Neural progenitor cell (in vitro differentiated cells): ENCODE measurements at regions not wholly inside any gene's neighbourhood (a gene's known extent, or its start where the extent isn't known, plus 50 kb on each side); places are given as distances from the start of the nearest gene placed in this dataset.

ENCODE experiments used
- DNase-seq: peaks from one replicate; pipeline ENCODE4 v3.0.0-alpha.2; 2016; ENCODE audit warnings: low spot score
- H2AFZ ChIP-seq: fragments of 200-600 bp; sonication (generic); replicated peaks from 2 replicates; pipeline ENCODE4 v1.6.1; 2016; ENCODE audit warnings: antibody characterized with exemption
- H3F3A ChIP-seq: fragments of 200-600 bp; sonication (generic); 2 replicates; pipeline ENCODE4 v1.6.1; 2016; ENCODE audit warnings: antibody characterized with exemption, low read depth
- H3K27ac ChIP-seq: fragments of 200-600 bp; sonication (generic); 2 replicates; pipeline ENCODE4 v1.5.1; 2016; ENCODE audit warnings: mild to moderate bottlenecking
- H3K27me3 ChIP-seq: fragments of 200-600 bp; sonication (generic); 2 replicates; pipeline ENCODE4 v1.6.1; 2016; ENCODE audit warnings: mild to moderate bottlenecking, moderate library complexity
- H3K36me3 ChIP-seq: fragments of 200-600 bp; sonication (generic); 2 replicates; pipeline ENCODE4 v1.5.1; 2016
- H3K4me1 ChIP-seq: fragments of 200-600 bp; sonication (generic); 2 replicates; pipeline ENCODE4 v1.6.1; 2016; ENCODE audit warnings: mixed run types
- H3K4me2 ChIP-seq: fragments of 200-600 bp; sonication (generic); 2 replicates; pipeline ENCODE4 v1.6.1; 2016
- H3K4me3 ChIP-seq: fragments of 200-600 bp; sonication (generic); 2 replicates; pipeline ENCODE4 v1.5.1; 2016
- H3K79me2 ChIP-seq: fragments of 200-600 bp; sonication (generic); 2 replicates; pipeline ENCODE4 v1.6.1; 2016; ENCODE audit warnings: low read depth
- H3K9ac ChIP-seq: fragments of 200-600 bp; sonication (generic); 2 replicates; pipeline ENCODE4 v1.6.1; 2016
- H3K9me3 ChIP-seq: fragments of 200-600 bp; sonication (generic); 2 replicates; pipeline ENCODE4 v1.5.1; 2016; ENCODE audit warnings: low read depth
- H4K20me1 ChIP-seq: fragments of 200-600 bp; sonication (generic); 2 replicates; pipeline ENCODE4 v1.6.1; 2016; ENCODE audit warnings: low read depth
- H3K27ac Mint-ChIP-seq: 3 replicates; pipeline ENCODE4 v1.8.0; 2021; ENCODE audit warnings: mixed read lengths
- H3K27me3 Mint-ChIP-seq: 2 replicates; pipeline ENCODE4 v1.8.0; 2022; ENCODE audit warnings: low read depth, mild to moderate bottlenecking, inconsistent platforms, moderate library complexity, mixed read lengths; ENCODE audit not compliant: insufficient read depth
- H3K36me3 Mint-ChIP-seq: 3 replicates; pipeline ENCODE4 v1.8.0; 2021; ENCODE audit warnings: mixed read lengths
- H3K4me1 Mint-ChIP-seq: 3 replicates; pipeline ENCODE4 v1.8.0; 2021; ENCODE audit warnings: mixed read lengths
- H3K4me3 Mint-ChIP-seq: 3 replicates; pipeline ENCODE4 v1.8.0; 2021; ENCODE audit warnings: mild to moderate bottlenecking, moderate library complexity, mixed read lengths
- H3K9me3 Mint-ChIP-seq: 3 replicates; pipeline ENCODE4 v1.8.0; 2020; ENCODE audit warnings: mixed read lengths
- EZH2 ChIP-seq: fragments of 200-600 bp; sonication (generic); IDR thresholded peaks from 2 replicates; pipeline ENCODE4 v1.6.1; 2017; ENCODE audit warnings: antibody characterized with exemption, mild to moderate bottlenecking, moderate library complexity
- EZH2phosphoT487 ChIP-seq: fragments of 200-600 bp; sonication (generic); IDR thresholded peaks from 2 replicates; pipeline ENCODE4 v1.6.1; 2017; ENCODE audit warnings: antibody characterized with exemption
- TF ChIP-seq, protein P1 (sequence below): fragments of 200-600 bp; sonication (generic); IDR thresholded peaks from 2 replicates; pipeline ENCODE4 v1.5.1; 2017; ENCODE audit warnings: antibody characterized with exemption, mild to moderate bottlenecking

DNA sequence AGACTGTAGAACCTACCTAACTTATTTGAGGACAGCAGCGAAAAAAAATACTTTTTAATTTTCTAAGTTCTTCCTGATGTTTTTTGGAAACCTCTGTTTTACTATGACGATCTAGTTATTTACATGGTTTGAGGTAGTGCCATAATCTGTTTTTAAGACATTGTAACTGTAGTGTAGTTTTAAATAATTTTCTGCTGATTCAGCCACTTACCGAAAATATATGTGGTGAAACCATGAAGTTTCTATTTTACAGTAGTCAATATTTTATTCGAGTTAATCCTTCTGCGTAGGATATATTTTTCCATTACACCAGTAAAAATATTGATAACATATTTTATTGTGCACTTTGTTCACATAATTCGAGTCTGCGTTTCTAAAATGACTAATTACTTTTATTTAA lies 121.7 kb upstream of the RRP15 start:
- H3K27me3 ChIP-seq = peaks cover 27% of the 10 kb centered on the region
- DNase-seq = no peak
- H3K4me1 Mint-ChIP-seq = peaks cover 12% of the 10 kb centered on the region
- no peaks in the 10 kb centered on the region for H3K36me3 ChIP-seq
- no peak overlapping the region for H3K4me3 Mint-ChIP-seq
- H3F3A ChIP-seq = peaks cover 29% of the 10 kb centered on the region
- no peaks in the 10 kb centered on the region for H3K36me3 Mint-ChIP-seq
- H3K27me3 Mint-ChIP-seq = peaks cover 28% of the 10 kb centered on the region
- no peaks in the 10 kb centered on the region for H3K9me3 ChIP-seq
- H3K9ac ChIP-seq = no peak overlapping the region
- no peak overlapping the region for H3K27ac Mint-ChIP-seq
- no peak overlapping the region for H3K27ac ChIP-seq
- no peak overlapping the region for H2AFZ ChIP-seq
- no peaks in the 10 kb centered on the region for H4K20me1 ChIP-seq
- no peak for TF ChIP-seq EZH2
- no peak for TF ChIP-seq EZH2phosphoT487
- TF ChIP-seq, protein P1, sequence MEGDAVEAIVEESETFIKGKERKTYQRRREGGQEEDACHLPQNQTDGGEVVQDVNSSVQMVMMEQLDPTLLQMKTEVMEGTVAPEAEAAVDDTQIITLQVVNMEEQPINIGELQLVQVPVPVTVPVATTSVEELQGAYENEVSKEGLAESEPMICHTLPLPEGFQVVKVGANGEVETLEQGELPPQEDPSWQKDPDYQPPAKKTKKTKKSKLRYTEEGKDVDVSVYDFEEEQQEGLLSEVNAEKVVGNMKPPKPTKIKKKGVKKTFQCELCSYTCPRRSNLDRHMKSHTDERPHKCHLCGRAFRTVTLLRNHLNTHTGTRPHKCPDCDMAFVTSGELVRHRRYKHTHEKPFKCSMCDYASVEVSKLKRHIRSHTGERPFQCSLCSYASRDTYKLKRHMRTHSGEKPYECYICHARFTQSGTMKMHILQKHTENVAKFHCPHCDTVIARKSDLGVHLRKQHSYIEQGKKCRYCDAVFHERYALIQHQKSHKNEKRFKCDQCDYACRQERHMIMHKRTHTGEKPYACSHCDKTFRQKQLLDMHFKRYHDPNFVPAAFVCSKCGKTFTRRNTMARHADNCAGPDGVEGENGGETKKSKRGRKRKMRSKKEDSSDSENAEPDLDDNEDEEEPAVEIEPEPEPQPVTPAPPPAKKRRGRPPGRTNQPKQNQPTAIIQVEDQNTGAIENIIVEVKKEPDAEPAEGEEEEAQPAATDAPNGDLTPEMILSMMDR = no peak
- H3K4me1 ChIP-seq = peaks cover 25% of the 10 kb centered on the region
- peak overlapping the region; percentile 94 for H3K4me2 ChIP-seq
- peaks cover 3% of the 10 kb centered on the region for H3K9me3 Mint-ChIP-seq
- H3K4me3 ChIP-seq = peak overlapping the region; percentile 90
- no peaks in the 10 kb centered on the region for H3K79me2 ChIP-seq

DNA sequence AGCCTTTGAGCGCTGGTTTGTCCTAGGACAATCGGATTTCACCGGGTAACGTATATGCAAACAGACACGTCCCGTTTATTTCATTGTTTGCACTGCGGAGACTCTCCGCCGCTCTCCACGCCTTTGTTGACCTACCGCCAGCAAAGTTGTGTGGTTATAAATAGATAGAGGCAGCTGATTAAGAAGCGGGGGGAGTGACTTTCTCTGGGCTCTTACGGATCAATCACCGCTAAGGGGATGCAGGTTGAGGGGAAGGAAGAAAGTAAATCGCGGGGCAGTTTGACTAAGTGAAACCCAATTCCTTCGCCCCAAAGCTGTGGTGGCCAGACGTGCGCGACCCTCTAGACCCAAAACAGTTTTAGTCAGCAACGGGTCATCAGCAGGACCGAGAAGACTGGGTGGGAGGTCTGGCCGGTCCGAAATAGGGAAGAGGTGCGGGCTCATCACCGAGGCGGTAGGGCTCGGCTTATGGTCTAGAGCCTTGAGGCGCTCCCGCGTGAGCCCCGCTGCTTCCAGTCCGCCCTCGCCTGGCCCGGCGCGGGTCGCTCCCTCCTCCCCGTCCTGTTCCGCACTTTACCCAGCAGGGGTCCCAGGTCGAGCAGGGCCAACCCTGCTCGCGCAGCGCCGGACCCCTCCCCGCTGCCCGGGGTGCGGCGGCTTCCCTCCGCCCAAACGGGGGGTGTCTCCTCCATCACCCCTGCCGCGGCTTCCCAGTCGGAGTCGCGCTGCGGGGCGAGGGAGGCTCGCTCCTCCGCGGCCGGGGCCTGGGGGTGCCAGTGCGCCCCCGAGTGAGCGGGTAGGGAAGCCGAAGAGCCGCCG lies 120.8 kb upstream of the RRP15 start:
- H3K36me3 Mint-ChIP-seq = no peaks in the 10 kb centered on the region
- H3K4me2 ChIP-seq = peak overlapping the region; percentile 94
- no peak overlapping the region for H3K27ac Mint-ChIP-seq
- peaks cover 32% of the 10 kb centered on the region for H3K27me3 ChIP-seq
- no peaks in the 10 kb centered on the region for H4K20me1 ChIP-seq
- DNase-seq = peak; percentile 90
- peaks cover 12% of the 10 kb centered on the region for H3K4me1 Mint-ChIP-seq
- peaks cover 28% of the 10 kb centered on the region for H3K27me3 Mint-ChIP-seq
- H3K79me2 ChIP-seq = no peaks in the 10 kb centered on the region
- TF ChIP-seq EZH2 (peak; percentile 53), EZH2phosphoT487 (no peak)
- TF ChIP-seq, protein P1 = peak; percentile 33
- H3K27ac ChIP-seq = peak overlapping the region; percentile 58
- H3K4me1 ChIP-seq = peaks cover 25% of the 10 kb centered on the region
- no peaks in the 10 kb centered on the region for H3K9me3 ChIP-seq
- H2AFZ ChIP-seq = peak overlapping the region; percentile 91
- H3K9me3 Mint-ChIP-seq = peaks cover 3% of the 10 kb centered on the region
- H3F3A ChIP-seq = peaks cover 29% of the 10 kb centered on the region
- no peaks in the 10 kb centered on the region for H3K36me3 ChIP-seq
- peak overlapping the region; percentile 90 for H3K4me3 ChIP-seq
- H3K9ac ChIP-seq = no peak overlapping the region
- peak overlapping the region; percentile 90 for H3K4me3 Mint-ChIP-seq

DNA sequence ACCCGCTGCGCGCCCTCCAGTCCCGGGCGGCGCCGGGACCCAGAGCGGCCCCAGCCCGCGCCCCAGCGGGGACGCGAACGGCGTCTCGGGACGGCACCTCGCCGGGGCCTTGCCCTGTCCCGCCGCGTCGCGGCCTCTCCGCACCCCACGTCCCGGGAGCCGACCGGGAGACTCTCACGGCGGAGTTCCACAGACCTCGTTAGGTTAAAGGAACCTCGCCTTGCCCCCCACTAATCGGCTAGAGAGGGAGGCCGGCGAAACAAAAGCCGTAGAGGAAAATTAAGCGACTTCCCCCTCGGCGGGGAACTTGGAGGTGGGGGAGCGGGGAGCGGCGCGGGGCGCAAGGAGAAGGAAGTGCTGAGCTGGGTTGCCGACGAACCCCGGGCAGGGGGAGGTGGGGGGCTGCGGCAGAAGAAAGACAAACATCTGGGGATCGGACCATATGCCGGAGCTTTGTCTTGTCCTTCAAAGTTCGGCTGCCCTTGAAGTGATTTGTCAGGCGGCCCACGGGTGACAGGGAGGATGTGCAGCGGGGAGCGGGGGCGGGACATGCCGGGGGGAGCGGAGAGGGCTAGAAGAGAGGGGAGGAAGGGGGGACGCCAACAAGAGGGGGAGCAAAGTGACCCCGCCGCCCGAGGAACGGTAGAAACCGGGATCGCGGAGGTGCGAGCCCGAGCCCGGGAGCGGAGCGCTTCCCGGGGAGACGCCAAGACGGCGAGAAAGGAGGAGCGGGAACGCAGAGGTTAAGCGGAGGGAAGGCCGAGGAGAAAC lies 120.0 kb upstream of the RRP15 start:
- no peaks in the 10 kb centered on the region for H3K36me3 ChIP-seq
- H3K27ac ChIP-seq = peak overlapping the region; percentile 58
- H3K27me3 ChIP-seq = peaks cover 34% of the 10 kb centered on the region
- H3K4me3 ChIP-seq = peak overlapping the region; percentile 90
- H3K27ac Mint-ChIP-seq = no peak overlapping the region
- peaks cover 3% of the 10 kb centered on the region for H3K9me3 Mint-ChIP-seq
- H3K9me3 ChIP-seq = no peaks in the 10 kb centered on the region
- H2AFZ ChIP-seq = peak overlapping the region; percentile 91
- TF ChIP-seq EZH2phosphoT487 (peak; percentile 28), EZH2 (peak; percentile 47)
- TF ChIP-seq, protein P1 = no peak
- peak overlapping the region; percentile 89 for H3K4me3 Mint-ChIP-seq
- DNase-seq = peak; percentile 74
- H4K20me1 ChIP-seq = no peaks in the 10 kb centered on the region
- H3K4me1 ChIP-seq = peaks cover 25% of the 10 kb centered on the region
- H3K36me3 Mint-ChIP-seq = no peaks in the 10 kb centered on the region
- H3K27me3 Mint-ChIP-seq = peaks cover 28% of the 10 kb centered on the region
- H3K4me1 Mint-ChIP-seq = peaks cover 12% of the 10 kb centered on the region
- H3F3A ChIP-seq = peaks cover 29% of the 10 kb centered on the region
- no peaks in the 10 kb centered on the region for H3K79me2 ChIP-seq
- H3K4me2 ChIP-seq = peak overlapping the region; percentile 94
- H3K9ac ChIP-seq = no peak overlapping the region
